GM08714 (cell line): ENCODE measurements at regions not wholly inside any gene's neighbourhood (a gene's known extent, or its start where the extent isn't known, plus 50 kb on each side); places are given as distances from the start of the nearest gene placed in this dataset.

Experiments used
- H3K4me3 ChIP-seq: fragments of 200-500 bp; sonication (Bioruptor generic); 2 replicates; pipeline ENCODE4 v1.5.1; 2014; ENCODE audit warnings: mild to moderate bottlenecking, low read length, inconsistent platforms
- ZNF274 ChIP-seq: IDR thresholded peaks from 2 replicates; pipeline ENCODE4 v1.6.1; 2012; ENCODE audit warnings: mild to moderate bottlenecking, low read depth, low read length

DNA sequence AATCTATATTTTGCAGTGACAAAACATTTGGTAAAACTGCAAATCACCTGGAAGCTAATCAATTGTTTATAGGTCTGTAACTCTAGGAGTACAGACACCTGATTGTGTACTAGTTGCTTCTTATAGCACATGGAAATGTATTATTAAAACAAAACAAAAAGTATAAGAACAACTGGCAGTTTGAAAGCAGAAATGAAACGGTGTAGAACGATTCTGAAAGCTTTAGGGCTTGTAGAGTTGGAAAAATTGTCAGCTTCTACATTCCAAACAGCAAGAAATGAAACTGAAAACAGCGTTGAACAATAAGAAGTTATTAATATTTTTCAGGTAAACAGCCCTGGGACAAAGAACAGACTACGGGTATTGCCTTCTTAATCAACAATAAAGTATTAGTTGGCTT lies 273.3 kb downstream of the OLFM3 start:
- H3K4me3 ChIP-seq: no peak overlapping the region
- TF ChIP-seq ZNF274: no peak

DNA sequence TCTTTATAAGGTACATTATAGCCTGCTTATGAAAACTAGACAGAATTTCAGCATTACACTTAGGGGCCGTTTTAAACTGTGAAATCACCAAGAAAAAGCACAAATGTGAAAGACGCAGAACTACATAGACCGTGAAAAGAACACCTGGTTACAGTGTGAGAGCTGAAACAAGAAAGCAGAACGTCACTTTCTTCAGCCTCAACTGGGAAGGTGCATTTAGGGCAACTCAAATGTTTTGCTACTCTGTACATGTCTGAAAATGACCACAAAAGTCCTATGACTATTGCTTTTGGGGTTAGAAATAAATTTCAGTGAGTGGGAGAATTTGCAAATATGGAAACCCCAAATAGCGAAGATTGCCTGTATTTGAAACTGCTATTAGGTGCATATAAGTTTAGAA lies 268.7 kb downstream of the OLFM3 start:
- H3K4me3 ChIP-seq: no peak overlapping the region
- no peak for TF ChIP-seq ZNF274

DNA sequence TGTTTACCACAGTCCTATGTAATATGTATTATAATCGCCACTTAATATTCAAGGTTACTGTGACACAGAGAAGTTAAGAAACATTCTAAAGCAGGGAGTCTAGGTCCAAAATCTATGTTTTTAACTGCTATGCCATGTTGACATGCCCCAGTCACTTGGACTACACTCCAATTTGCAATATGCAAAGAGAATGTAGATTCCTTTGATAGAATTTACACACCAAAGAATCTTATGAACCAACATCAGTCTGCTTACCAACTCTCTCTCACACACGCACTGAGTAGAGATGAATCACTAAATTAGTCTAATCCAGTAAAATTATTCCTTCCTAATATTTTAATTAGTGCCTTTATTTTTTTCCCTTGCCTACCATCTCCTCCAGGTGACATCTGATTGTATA lies 266.2 kb downstream of the OLFM3 start:
- H3K4me3 ChIP-seq: no peak overlapping the region
- TF ChIP-seq ZNF274: no peak

DNA sequence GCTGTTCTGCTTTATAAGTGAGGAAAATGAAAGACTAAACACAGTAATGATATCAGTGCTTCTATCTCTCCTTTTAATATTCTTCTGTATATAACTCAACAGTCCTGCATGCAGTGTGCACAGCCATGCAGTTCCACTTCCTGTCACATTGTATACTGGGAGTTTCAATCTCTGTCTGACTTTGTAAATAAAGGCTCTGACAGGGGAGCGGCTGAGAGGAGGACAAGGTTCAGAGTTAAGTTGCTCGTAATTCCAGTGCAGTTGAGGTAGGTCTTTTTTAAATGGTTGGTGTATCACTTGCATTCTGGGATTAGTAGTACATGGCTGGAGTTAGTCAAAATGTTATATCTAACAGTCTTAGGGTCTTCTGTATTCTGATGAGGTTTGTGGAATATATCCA lies 264.5 kb downstream of the OLFM3 start:
- TF ChIP-seq ZNF274: no peak
- H3K4me3 ChIP-seq: no peak overlapping the region

DNA sequence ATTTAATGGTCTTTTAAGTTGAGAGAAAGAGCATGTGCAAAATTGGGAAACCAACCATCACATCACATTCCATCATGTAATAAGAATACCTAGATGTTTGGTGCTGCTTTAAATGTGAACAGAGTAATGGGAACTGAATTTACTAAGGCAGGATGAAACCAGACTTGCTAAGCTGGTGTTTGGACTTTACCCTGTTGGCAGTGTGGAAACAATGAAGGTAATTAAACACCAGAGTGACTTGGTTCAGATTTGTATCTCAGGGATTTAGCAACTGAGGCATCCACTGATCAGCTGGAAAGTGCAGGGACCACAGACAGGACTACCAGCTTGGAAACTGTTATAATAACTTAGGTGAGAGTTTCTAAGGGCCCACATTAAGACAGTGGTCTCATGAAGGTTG lies 263.4 kb downstream of the OLFM3 start:
- no peak overlapping the region for H3K4me3 ChIP-seq
- no peak for TF ChIP-seq ZNF274

DNA sequence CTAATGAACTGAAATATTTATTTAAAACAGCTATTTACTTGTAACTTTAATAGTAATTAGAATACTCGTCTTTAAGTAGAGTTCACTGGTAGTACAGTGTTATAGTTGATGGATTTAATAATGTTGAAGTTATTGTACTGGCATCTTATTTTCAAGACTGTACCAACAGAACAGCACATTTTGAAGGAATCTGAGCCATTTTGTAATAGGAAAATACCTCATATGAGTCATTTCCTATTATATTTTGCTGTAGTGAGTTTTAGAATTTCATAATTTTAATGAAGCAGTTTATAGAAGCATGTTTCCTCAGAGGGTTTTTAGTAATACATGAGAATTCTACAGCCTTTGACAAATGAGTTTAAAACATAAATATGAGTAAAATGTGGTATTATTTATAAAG lies 258.3 kb downstream of the OLFM3 start:
- no peak for TF ChIP-seq ZNF274

DNA sequence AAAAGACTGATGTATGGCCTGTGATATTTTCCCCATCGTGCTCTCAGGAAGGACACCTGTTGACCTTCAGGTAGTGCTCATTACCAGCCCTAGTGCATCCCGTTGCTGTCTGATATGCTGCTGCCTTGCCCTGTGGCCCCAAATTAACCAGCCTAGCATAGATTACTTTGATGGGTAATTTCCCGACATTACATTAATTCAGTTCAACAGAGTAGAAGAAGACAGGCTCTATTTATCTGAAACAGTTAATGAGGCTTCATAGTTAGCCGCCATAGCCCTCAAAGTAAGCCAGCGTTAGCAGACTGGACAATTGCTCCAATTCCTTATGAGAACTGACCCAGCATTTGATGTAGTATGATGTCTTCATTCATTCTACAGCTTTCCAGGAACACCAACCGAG lies 257.6 kb downstream of the OLFM3 start:
- H3K4me3 ChIP-seq: no peak overlapping the region
- no peak for TF ChIP-seq ZNF274

More for the DNA sequence above, 258.3 kb downstream of the OLFM3 start:
- H3K4me3 ChIP-seq: no peak overlapping the region

DNA sequence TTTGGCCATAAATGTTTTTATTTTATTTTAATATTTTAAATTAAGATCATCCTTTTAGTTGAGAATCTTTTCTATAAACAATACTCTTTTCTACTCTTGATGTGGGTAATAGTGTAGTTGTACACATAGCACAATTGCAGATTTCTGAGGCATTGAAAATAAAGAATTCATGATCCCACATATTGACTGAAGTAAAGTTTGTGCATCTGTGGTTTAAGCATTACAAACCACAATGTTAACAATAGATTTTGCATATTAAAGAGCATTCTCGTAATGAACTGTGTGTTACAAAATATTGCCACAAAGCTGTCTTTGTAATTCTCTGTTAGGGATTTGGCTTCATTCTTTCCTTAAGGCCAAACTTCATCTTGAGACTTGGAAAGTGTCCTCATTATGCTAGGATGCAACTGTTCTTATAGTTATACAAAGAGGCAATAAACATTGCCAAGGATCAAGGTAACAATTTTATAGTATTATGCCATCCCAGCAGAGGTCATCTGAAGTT lies 256.8 kb downstream of the OLFM3 start:
- H3K4me3 ChIP-seq: no peak overlapping the region
- no peak for TF ChIP-seq ZNF274

DNA sequence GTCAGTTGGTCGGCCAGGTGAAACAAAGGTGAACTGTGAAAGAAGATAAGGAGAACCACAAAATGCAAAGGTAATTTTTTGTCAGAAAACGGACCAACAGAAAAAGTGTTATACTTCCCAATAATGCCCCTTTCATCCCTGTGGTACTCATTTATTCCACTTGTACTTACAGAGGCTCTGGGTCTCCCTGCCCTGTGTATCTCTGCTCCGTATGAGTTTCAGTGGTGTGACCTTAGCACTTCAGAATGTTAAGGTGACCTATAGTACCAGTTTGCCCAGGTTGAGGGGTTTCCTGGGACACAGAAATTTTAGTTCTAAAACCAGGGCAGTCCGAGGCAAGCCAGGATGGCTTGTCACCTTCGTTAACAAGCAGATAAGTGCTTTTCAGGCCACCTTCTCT lies 254.8 kb downstream of the OLFM3 start:
- no peak overlapping the region for H3K4me3 ChIP-seq
- TF ChIP-seq ZNF274: no peak

DNA sequence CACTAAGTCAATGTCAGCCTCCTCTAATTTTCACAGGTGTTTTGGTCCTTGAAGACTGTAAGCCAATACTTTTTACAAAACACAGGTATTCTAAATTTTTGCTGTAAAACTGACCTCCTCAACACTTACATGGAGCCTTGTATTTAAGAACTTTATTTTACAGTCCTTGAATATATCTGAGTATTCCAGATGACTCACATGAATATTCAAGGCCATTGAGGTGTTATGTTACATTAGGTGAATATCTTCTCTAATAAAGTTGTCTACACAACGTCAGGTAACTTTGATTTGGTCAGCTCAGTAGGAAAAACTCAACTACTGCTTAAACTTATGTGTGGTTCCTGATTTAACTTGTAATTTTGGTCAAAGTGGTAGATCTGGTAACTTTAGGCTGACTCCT lies 254.2 kb downstream of the OLFM3 start:
- TF ChIP-seq ZNF274: no peak

DNA sequence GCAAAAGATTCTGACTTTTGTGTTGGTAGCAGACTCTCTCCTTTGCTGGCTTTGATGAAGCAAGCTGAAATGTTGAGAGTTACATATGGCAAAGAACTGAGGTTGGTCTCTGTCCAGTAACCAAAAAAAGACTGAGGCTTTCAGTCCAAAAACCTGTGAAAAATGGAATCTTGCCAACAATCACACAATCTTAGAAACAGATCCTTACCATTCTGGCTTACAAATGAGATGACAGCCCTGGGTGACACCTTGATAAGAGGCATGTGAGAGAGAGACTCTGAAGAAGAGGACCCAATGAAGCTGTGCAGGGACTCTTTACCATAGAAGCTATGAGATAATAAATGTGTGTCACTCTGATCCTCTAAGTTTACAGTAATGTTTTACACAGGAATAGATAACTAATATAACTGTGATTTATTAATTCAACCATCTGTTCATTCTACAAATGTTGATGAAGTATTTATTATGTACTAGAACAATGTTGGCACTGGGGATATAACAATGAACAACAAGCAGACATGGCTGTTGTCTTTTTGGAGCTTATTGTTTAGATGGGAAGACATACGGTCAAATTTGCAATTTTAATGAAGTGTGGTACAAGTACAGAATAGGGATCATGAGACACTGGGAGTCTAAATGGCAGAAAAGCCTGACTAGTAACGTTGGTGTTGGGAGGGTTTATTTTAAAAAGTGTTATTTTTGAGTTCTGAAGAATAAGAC lies 251.0 kb downstream of the OLFM3 start:
- H3K4me3 ChIP-seq: no peak overlapping the region
- TF ChIP-seq ZNF274: no peak

More for the DNA sequence above, 254.2 kb downstream of the OLFM3 start:
- H3K4me3 ChIP-seq: no peak overlapping the region

DNA sequence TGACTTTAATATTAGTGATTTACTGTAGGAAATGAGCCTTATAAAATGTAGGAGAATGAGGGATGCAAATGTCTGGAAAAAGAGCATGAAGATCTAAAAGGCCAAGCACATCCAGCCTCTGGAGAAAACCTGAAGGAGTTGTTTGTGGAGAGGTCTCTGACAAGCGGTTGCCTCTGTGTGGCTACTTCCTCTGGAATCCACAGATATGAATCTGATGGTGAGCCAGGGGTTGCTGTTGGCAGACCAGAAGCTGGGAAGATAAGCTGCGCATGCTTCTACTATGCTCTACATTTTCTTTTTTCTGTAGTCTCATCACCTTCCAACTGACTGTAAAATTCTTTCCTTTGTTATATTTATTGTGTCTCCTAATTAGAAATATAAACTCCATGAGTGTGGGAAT lies 248.6 kb downstream of the OLFM3 start:
- H3K4me3 ChIP-seq: no peak overlapping the region
- no peak for TF ChIP-seq ZNF274
